BLaER1 treated with 17β-estradiol and CSF1 and Interleukin-3, amounts not matched to agents 10 nM and 100 nM (cell line): ENCODE measurements at regions not wholly inside any gene's neighbourhood (a gene's known extent, or its start where the extent isn't known, plus 50 kb on each side); places are given as distances from the start of the nearest gene placed in this dataset.

Experiments
- H3K27ac ChIP-seq, 11 experiments: shearing (Covaris generic); formaldehyde crosslinking; 2 replicates each; pipeline ENCODE4 v1.8.1; 2022
- H3K27me3 ChIP-seq, 11 experiments: shearing (Covaris generic); formaldehyde crosslinking; 2 replicates each; pipeline ENCODE4 v1.8.1; 2022
- H3K36me3 ChIP-seq, 11 experiments: shearing (Covaris generic); formaldehyde crosslinking; 2 replicates each; pipeline ENCODE4 v1.8.1; 2022
- H3K4me1 ChIP-seq, 10 experiments: shearing (Covaris generic); formaldehyde crosslinking; 2 replicates each; pipeline ENCODE4 v1.8.1; 2022
- H3K4me2 ChIP-seq, 11 experiments: shearing (Covaris generic); formaldehyde crosslinking; 2 replicates each; pipeline ENCODE4 v1.8.1; 2022
- H3K4me3 ChIP-seq, 10 experiments: shearing (Covaris generic); formaldehyde crosslinking; 2 replicates each; pipeline ENCODE4 v1.8.1; 2022
- H3K9ac ChIP-seq, 11 experiments: shearing (Covaris generic); formaldehyde crosslinking; 2 replicates each; pipeline ENCODE4 v1.8.1; 2022
- H3K9me3 ChIP-seq, 11 experiments: shearing (Covaris generic); formaldehyde crosslinking; replicated peaks in 1 of 11; 2 replicates each; pipeline ENCODE4 v1.8.1; 2022
- H4K20me1 ChIP-seq, 11 experiments: shearing (Covaris generic); formaldehyde crosslinking; 2 replicates each; pipeline ENCODE4 v1.8.1; 2022
- Cebpa-rat ChIP-seq, 11 experiments: shearing (Covaris generic); IDR thresholded peaks; 2 replicates each; pipeline ENCODE4 v1.8.1; 2022

- H3K9ac ChIP-seq = peak overlapping the region; percentile 83 to 91 (median 87)
- H3K9me3 ChIP-seq = peaks cover 10 to 24% (median 18%) of the 10 kb centered on the region in 11 experiments; a peak in 21 of 22 replicates
- H4K20me1 ChIP-seq = no peaks in the 10 kb centered on the region
- no peak for TF ChIP-seq Cebpa-rat (IDR thresholded peaks at IDR 0.05)
- peaks cover 47 to 90% (median 58%) of the 10 kb centered on the region in 10 experiments for H3K4me1 ChIP-seq
- H3K27ac ChIP-seq = peak overlapping the region; percentile 95 to 99 (median 98)
- H3K4me3 ChIP-seq = peak overlapping the region; percentile 18 to 64 (median 50); a peak in 18 of 20 replicates
- peak overlapping the region; percentile 79 to 97 (median 89) for H3K4me2 ChIP-seq
- no peaks in the 10 kb centered on the region for H3K27me3 ChIP-seq
- H3K36me3 ChIP-seq = peaks cover 0 to 6% (median 0%) of the 10 kb centered on the region in 11 experiments; a peak in 4 of 22 replicates
Observed at GRCh38 chr10:6347391-6347951, 144.7 kb downstream of the PFKFB3 start.

GRCh38 chr10:6348096-6348874, 145.6 kb downstream of the PFKFB3 start:
- Histone ChIP-seq H3K4me3 (peak overlapping the region; percentile 18 to 64 (median 50); a peak in 16 of 20 replicates), H3K4me1 (peaks cover 47 to 82% (median 58%) of the 10 kb centered on the region in 10 experiments), H4K20me1 (no peaks in the 10 kb centered on the region), H3K9me3 (peaks cover 10 to 24% (median 18%) of the 10 kb centered on the region in 11 experiments; a peak in 21 of 22 replicates), H3K27ac (peak overlapping the region; percentile 95 to 99 (median 98)), H3K9ac (peak overlapping the region; percentile 83 to 91 (median 88)), H3K4me2 (peak overlapping the region; percentile 83 to 97 (median 89)), H3K27me3 (no peaks in the 10 kb centered on the region), H3K36me3 (peaks cover 0 to 6% (median 0%) of the 10 kb centered on the region in 11 experiments; a peak in 4 of 22 replicates)
- peak; percentile 93 to 99 (median 98) for TF ChIP-seq Cebpa-rat (IDR thresholded peaks at IDR 0.05)

- Histone ChIP-seq H3K4me3 (no peak overlapping the region), H3K9ac (peak overlapping the region in 8 of 11 experiments; percentile 86 to 91 (median 88); a peak in 15 of 22 replicates)
Observed at GRCh38 chr10:6349846-6350535, 147.3 kb downstream of the PFKFB3 start.

GRCh38 chr10:6350609-6351008, 147.9 kb downstream of the PFKFB3 start:
- Histone ChIP-seq H4K20me1 (no peaks in the 10 kb centered on the region), H3K9me3 (peaks cover 5 to 17% (median 13%) of the 10 kb centered on the region in 11 experiments), H3K27me3 (no peaks in the 10 kb centered on the region), H3K9ac (no peak overlapping the region), H3K4me1 (peaks cover 45 to 62% (median 53%) of the 10 kb centered on the region in 10 experiments), H3K27ac (peak overlapping the region; percentile 95 to 99 (median 98); a peak in 21 of 22 replicates), H3K4me2 (peak overlapping the region; percentile 75 to 97 (median 89)), H3K4me3 (no peak overlapping the region), H3K36me3 (peaks cover 0 to 4% (median 0%) of the 10 kb centered on the region in 11 experiments; a peak in 1 of 22 replicates)
- TF ChIP-seq Cebpa-rat (IDR thresholded peaks at IDR 0.05) = no peak

More at GRCh38 chr10:6349846-6350535, 147.3 kb downstream of the PFKFB3 start:
- peak overlapping the region; percentile 75 to 97 (median 89) for H3K4me2 ChIP-seq
- H3K9me3 ChIP-seq = peaks cover 3 to 17% (median 8%) of the 10 kb centered on the region in 11 experiments; a peak in 19 of 22 replicates
- H3K36me3 ChIP-seq = no peaks in the 10 kb centered on the region; a peak in 1 of 22 replicates
- no peaks in the 10 kb centered on the region for H3K27me3 ChIP-seq
- H3K4me1 ChIP-seq = peaks cover 45 to 66% (median 53%) of the 10 kb centered on the region in 10 experiments
- no peak for TF ChIP-seq Cebpa-rat (IDR thresholded peaks at IDR 0.05)
- H4K20me1 ChIP-seq = no peaks in the 10 kb centered on the region
- peak overlapping the region; percentile 95 to 99 (median 98) for H3K27ac ChIP-seq

GRCh38 chr10:6351495-6351894, 148.8 kb downstream of the PFKFB3 start:
- no peaks in the 10 kb centered on the region for H4K20me1 ChIP-seq
- H3K4me3 ChIP-seq = no peak overlapping the region
- no peak overlapping the region for H3K9ac ChIP-seq
- H3K4me1 ChIP-seq = peaks cover 39 to 53% (median 48%) of the 10 kb centered on the region in 10 experiments
- peaks cover 14 to 26% (median 22%) of the 10 kb centered on the region in 11 experiments for H3K9me3 ChIP-seq
- H3K36me3 ChIP-seq = peaks cover 0 to 4% (median 0%) of the 10 kb centered on the region in 11 experiments; a peak in 1 of 22 replicates
- peak overlapping the region in 7 of 11 experiments; percentile 7 to 95 (median 82); a peak in 13 of 22 replicates for H3K4me2 ChIP-seq
- no peaks in the 10 kb centered on the region for H3K27me3 ChIP-seq
- H3K27ac ChIP-seq = peak overlapping the region in 5 of 11 experiments; percentile 97 to 99 (median 98); a peak in 6 of 22 replicates
- TF ChIP-seq Cebpa-rat (IDR thresholded peaks at IDR 0.05) = no peak

GRCh38 chr10:6353526-6353925, 150.8 kb downstream of the PFKFB3 start:
- Histone ChIP-seq H3K9ac (no peak overlapping the region), H3K27ac (no peak overlapping the region)

GRCh38 chr10:6354168-6354772, 151.5 kb downstream of the PFKFB3 start:
- H3K27ac ChIP-seq = no peak overlapping the region
- peaks cover 0 to 4% (median 0%) of the 10 kb centered on the region in 11 experiments; a peak in 1 of 22 replicates for H3K36me3 ChIP-seq
- no peak overlapping the region for H3K4me2 ChIP-seq
- TF ChIP-seq Cebpa-rat (IDR thresholded peaks at IDR 0.05) = no peak
- no peaks in the 10 kb centered on the region for H3K27me3 ChIP-seq
- no peaks in the 10 kb centered on the region for H4K20me1 ChIP-seq
- H3K9ac ChIP-seq = no peak overlapping the region
- H3K4me3 ChIP-seq = no peak overlapping the region
- peaks cover 16 to 29% (median 24%) of the 10 kb centered on the region in 10 experiments for H3K4me1 ChIP-seq
- peaks cover 26 to 48% (median 39%) of the 10 kb centered on the region in 11 experiments for H3K9me3 ChIP-seq

More at GRCh38 chr10:6353526-6353925, 150.8 kb downstream of the PFKFB3 start:
- no peak for TF ChIP-seq Cebpa-rat (IDR thresholded peaks at IDR 0.05)
- H3K27me3 ChIP-seq = no peaks in the 10 kb centered on the region
- peaks cover 0 to 4% (median 0%) of the 10 kb centered on the region in 11 experiments; a peak in 1 of 22 replicates for H3K36me3 ChIP-seq
- no peaks in the 10 kb centered on the region for H4K20me1 ChIP-seq
- H3K4me1 ChIP-seq = peaks cover 23 to 36% (median 32%) of the 10 kb centered on the region in 10 experiments
- H3K9me3 ChIP-seq = peaks cover 26 to 42% (median 34%) of the 10 kb centered on the region in 11 experiments
- H3K4me2 ChIP-seq = no peak overlapping the region
- H3K4me3 ChIP-seq = no peak overlapping the region

- no peak for TF ChIP-seq Cebpa-rat (IDR thresholded peaks at IDR 0.05)
- Histone ChIP-seq H4K20me1 (no peaks in the 10 kb centered on the region), H3K4me1 (peaks cover 0 to 8% (median 4%) of the 10 kb centered on the region in 10 experiments; a peak in 11 of 20 replicates), H3K27me3 (no peaks in the 10 kb centered on the region), H3K4me2 (no peak overlapping the region), H3K9me3 (peaks cover 39 to 65% (median 52%) of the 10 kb centered on the region in 11 experiments), H3K27ac (no peak overlapping the region), H3K4me3 (no peak overlapping the region), H3K36me3 (peaks cover 0 to 4% (median 0%) of the 10 kb centered on the region in 11 experiments; a peak in 2 of 22 replicates), H3K9ac (no peak overlapping the region)
Observed at GRCh38 chr10:6356280-6356793, 153.6 kb downstream of the PFKFB3 start.
